ENCODE measurements at regions not wholly inside any gene's neighbourhood (a gene's known extent, or its start where the extent isn't known, plus 50 kb on each side); places are given as distances from the start of the nearest gene placed in this dataset.

DNA sequence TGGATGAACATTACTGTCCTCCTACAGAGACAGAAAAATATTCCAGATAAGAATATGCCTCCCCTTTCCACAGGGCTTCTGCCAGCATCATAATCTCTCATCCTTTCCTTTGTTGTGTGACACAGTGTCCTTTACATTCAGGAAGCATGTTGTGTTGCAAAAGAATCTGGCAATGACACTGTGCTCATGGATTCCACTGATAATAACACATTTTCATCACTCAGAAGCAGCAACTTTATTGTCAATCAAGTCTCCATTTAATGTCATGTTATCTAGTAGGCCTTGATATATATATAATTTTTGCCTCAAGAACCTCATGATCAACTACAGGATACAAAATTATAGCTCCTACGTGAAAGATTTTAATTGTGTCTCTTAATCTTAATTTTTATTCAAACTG lies 833.9 kb downstream of the FSTL5 start:
- CTCF ChIA-PET, result no interaction called here
- Mint-ChIP-seq H3K4me3 (no peak overlapping the region), H3K27me3 (no peaks in the 10 kb centered on the region), H3K36me3 (ENCODE audit: low read depth) (no peaks in the 10 kb centered on the region), H3K4me1 (ENCODE audit: low read depth) (no peaks in the 10 kb centered on the region), H3K27ac (no peak overlapping the region), H3K9me3 (peaks cover 6% of the 10 kb centered on the region)
- ATAC-seq, result no peak
- POLR2A ChIA-PET, result no interaction called here
- intact Hi-C loops (cut with micrococcal nuclease), result no loop called here
- TF ChIP-seq, protein P1, sequence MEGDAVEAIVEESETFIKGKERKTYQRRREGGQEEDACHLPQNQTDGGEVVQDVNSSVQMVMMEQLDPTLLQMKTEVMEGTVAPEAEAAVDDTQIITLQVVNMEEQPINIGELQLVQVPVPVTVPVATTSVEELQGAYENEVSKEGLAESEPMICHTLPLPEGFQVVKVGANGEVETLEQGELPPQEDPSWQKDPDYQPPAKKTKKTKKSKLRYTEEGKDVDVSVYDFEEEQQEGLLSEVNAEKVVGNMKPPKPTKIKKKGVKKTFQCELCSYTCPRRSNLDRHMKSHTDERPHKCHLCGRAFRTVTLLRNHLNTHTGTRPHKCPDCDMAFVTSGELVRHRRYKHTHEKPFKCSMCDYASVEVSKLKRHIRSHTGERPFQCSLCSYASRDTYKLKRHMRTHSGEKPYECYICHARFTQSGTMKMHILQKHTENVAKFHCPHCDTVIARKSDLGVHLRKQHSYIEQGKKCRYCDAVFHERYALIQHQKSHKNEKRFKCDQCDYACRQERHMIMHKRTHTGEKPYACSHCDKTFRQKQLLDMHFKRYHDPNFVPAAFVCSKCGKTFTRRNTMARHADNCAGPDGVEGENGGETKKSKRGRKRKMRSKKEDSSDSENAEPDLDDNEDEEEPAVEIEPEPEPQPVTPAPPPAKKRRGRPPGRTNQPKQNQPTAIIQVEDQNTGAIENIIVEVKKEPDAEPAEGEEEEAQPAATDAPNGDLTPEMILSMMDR (IDR thresholded peaks at IDR 0.05), result no peak
- no peak for DNase-seq

DNA sequence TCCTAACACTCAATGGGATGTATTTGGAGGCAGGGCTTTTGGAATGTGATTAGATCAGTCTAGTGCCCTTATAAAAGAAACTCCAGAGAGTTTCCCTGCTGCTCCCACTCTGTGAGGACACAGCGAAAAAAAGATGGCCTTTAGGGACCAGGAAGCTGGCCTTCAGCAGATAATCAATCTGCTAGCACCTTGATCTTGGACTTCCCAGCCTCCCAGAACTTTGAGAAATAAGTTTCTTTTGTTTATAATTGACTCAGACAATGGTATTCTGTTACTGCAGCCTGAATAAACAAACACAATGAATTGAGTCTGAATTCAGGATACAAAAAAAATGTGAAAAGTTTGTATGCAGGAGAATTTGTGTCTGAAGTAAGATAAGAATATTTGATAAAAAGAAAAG lies 842.1 kb downstream of the FSTL5 start:
- ChIA-PET POLR2A (no interaction called here), CTCF (no interaction called here)
- Mint-ChIP-seq H3K4me3 (no peak overlapping the region), H3K27me3 (no peaks in the 10 kb centered on the region), H3K36me3 (ENCODE audit: low read depth) (no peaks in the 10 kb centered on the region), H3K27ac (no peak overlapping the region), H3K4me1 (ENCODE audit: low read depth) (no peaks in the 10 kb centered on the region), H3K9me3 (peaks cover 4% of the 10 kb centered on the region)
- no peak for ATAC-seq
- TF ChIP-seq, protein P1 (IDR thresholded peaks at IDR 0.05), result no peak
- intact Hi-C loops (cut with micrococcal nuclease), result no loop called here
- DNase-seq, result no peak

DNA sequence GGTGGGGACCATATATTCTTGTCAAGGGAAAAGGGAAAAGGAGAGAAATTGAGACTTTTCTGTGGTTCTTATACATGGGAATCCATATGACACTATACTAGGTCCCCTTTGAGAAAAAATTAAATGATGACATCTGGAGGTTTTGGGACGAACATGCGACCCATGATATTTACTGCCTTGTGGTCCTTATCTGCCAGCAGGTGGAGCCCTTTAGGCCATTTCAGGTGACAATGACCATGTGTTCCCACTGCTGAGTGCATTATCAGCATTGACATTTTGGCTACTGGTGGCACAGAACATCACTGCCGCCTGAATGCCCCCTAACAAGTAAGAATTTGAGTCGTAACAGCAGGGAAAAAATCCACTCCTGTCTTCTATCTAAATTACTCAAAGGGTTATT lies 843.4 kb downstream of the FSTL5 start:
- ATAC-seq (no peak), DNase-seq (no peak)
- Mint-ChIP-seq H3K4me1 (ENCODE audit: low read depth) (no peaks in the 10 kb centered on the region), H3K4me3 (no peak overlapping the region), H3K36me3 (ENCODE audit: low read depth) (no peaks in the 10 kb centered on the region), H3K27me3 (no peaks in the 10 kb centered on the region), H3K9me3 (peaks cover 4% of the 10 kb centered on the region), H3K27ac (no peak overlapping the region)
- ChIA-PET POLR2A (no interaction called here), CTCF (no interaction called here)
- intact Hi-C loops (cut with micrococcal nuclease), result no loop called here
- TF ChIP-seq, protein P1 (IDR thresholded peaks at IDR 0.05), result no peak

DNA sequence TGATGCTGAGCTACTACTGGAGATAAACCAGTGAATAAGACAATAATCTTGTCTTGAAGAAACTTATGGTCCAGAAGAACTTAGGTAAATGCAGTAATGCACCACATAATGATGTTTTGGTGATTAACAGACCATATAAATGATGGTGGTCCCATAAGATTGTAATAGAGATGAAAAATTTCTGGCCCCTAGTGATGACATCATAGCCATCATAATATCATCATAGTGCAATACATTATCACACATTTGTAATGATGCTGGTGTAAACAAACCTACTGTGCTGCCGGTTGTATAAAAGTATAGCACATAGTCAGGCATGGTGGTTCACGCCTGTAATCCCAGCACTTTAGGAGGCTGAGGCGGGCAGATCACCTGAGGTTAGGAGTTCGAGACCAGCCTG lies 846.8 kb downstream of the FSTL5 start:
- intact Hi-C loops (cut with micrococcal nuclease), result no loop called here
- DNase-seq (no peak), ATAC-seq (no peak)
- no peak overlapping the region for H3K4me3 Mint-ChIP-seq
- TF ChIP-seq, protein P1 (IDR thresholded peaks at IDR 0.05), result no peak
- no peaks in the 10 kb centered on the region for H3K27me3 Mint-ChIP-seq
- peaks cover 4% of the 10 kb centered on the region for H3K9me3 Mint-ChIP-seq
- ChIA-PET POLR2A (no interaction called here), CTCF (no interaction called here)
- no peaks in the 10 kb centered on the region for H3K4me1 Mint-ChIP-seq (ENCODE audit: low read depth)
- no peak overlapping the region for H3K27ac Mint-ChIP-seq
- no peaks in the 10 kb centered on the region for H3K36me3 Mint-ChIP-seq (ENCODE audit: low read depth)

DNA sequence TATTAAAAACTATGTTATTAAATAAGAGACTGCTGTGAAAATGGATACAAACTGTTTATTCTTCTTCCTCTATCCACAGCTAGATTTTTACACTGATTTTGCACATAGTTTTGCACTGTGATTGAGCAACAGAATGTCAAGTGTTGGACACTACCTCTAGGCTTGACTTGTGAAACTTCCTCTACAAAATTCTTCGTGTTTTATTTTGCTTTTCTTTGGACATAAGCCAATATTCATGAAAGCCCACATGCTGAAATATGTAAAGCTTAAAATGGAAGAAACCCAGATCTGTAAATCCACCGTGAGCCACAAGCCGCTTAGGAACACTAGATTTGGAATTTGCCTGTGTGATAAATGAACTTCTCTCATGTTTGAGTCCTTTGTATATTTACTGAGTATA lies 849.4 kb downstream of the FSTL5 start:
- Mint-ChIP-seq H3K9me3 (no peaks in the 10 kb centered on the region), H3K4me1 (ENCODE audit: low read depth) (no peaks in the 10 kb centered on the region), H3K36me3 (ENCODE audit: low read depth) (no peaks in the 10 kb centered on the region), H3K27me3 (no peaks in the 10 kb centered on the region), H3K27ac (no peak overlapping the region), H3K4me3 (no peak overlapping the region)
- TF ChIP-seq, protein P1 (IDR thresholded peaks at IDR 0.05), result no peak
- DNase-seq, result no peak
- intact Hi-C loops (cut with micrococcal nuclease), result no loop called here
- ATAC-seq, result no peak
- POLR2A ChIA-PET, result no interaction called here
- CTCF ChIA-PET, result no interaction called here
